Tibial artery (tissue), 4 donors: ENCODE measurements at regions not wholly inside any gene's neighbourhood (a gene's known extent, or its start where the extent isn't known, plus 50 kb on each side); places are given as distances from the start of the nearest gene placed in this dataset.

Experiments
- DNase-seq, 2 donors: peaks; one replicate each; pipeline ENCODE4 v3.0.0-alpha.2; 2019
- H3K27ac ChIP-seq, 2 donors: fragments of 200-600 bp; sonication (generic) in 1 of 2; 1 replicate in 1 of 2; 2 replicates in 1 of 2; pipeline ENCODE4 v1.5.1; 2018 to 2019; ENCODE audit warnings: mild to moderate bottlenecking in 1 of 2
- H3K27me3 ChIP-seq, 2 donors: fragments of 200-600 bp; sonication (generic) in 1 of 2; one replicate each; pipeline versions ENCODE4 v1.5.1 to v1.6.0; 2016 to 2019
- H3K36me3 ChIP-seq, 3 donors: fragments of 200-600 bp; sonication (generic) in 2 of 3; one replicate each; pipeline ENCODE4 v1.5.1; 2016 to 2019; ENCODE audit warnings: mild to moderate bottlenecking in 2 of 3
- H3K4me1 ChIP-seq, 4 donors: fragments of 200-600 bp; sonication (generic) in 2 of 4; 1 replicate in 3 of 4; 2 replicates in 1 of 4; pipeline ENCODE4 v1.5.1; 2016 to 2019
- H3K4me3 ChIP-seq, 2 donors: fragments of 200-600 bp; sonication (generic) in 1 of 2; 1 replicate in 1 of 2; 2 replicates in 1 of 2; pipeline ENCODE4 v1.5.1; 2018 to 2019; ENCODE audit warnings: mild to moderate bottlenecking in 2 of 2
- H3K9me3 ChIP-seq, 3 donors: fragments of 200-600 bp; sonication (generic) in 1 of 3; one replicate each; pipeline ENCODE4 v1.5.1; 2016 to 2019
- intact Hi-C: fragments of 100-400 bp; cut with DNase I; formaldehyde crosslinking; loops from one replicate; pipeline ENCODE4 v1.15.0; 2023; ENCODE audit warnings: low total_unique reads
- TF ChIP-seq, protein P1 (sequence below), 2 experiments: fragments of 200-600 bp in 1 of 2; fragments of 450-650 bp in 1 of 2; IDR thresholded peaks; one replicate each; pipeline ENCODE4 v1.5.1; 2017 to 2019; ENCODE audit warnings: antibody characterized with exemption in 2 of 2, mild to moderate bottlenecking in 1 of 2, moderate library complexity in 1 of 2

DNA sequence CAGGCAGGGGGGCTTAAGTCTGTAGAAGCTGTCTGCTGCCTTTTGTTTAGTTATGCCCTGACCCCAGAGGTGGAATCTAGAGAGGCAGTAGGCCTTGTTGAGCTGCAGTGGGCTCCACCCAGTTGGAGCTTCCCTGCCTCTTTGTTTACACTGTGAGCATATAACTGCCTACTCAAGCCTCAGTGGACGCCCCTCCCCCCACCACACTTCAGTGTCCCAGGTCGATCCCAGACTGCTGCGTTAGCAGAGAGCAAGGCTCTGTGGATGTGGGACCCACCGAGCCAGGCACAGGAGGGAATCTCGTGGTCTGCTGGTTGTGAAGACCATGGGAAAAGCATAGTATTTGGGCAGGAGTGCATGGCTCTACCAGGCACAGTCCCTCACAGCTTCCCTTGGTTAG is 446.8 kb upstream of the RARB start:
- no peak for DNase-seq
- Histone ChIP-seq H3K9me3 (no peaks in the 10 kb centered on the region), H3K36me3 (no peaks in the 10 kb centered on the region), H3K27ac (no peak overlapping the region), H3K4me3 (no peak overlapping the region), H3K4me1 (no peaks in the 10 kb centered on the region), H3K27me3 (no peaks in the 10 kb centered on the region)
- TF ChIP-seq, protein P1, sequence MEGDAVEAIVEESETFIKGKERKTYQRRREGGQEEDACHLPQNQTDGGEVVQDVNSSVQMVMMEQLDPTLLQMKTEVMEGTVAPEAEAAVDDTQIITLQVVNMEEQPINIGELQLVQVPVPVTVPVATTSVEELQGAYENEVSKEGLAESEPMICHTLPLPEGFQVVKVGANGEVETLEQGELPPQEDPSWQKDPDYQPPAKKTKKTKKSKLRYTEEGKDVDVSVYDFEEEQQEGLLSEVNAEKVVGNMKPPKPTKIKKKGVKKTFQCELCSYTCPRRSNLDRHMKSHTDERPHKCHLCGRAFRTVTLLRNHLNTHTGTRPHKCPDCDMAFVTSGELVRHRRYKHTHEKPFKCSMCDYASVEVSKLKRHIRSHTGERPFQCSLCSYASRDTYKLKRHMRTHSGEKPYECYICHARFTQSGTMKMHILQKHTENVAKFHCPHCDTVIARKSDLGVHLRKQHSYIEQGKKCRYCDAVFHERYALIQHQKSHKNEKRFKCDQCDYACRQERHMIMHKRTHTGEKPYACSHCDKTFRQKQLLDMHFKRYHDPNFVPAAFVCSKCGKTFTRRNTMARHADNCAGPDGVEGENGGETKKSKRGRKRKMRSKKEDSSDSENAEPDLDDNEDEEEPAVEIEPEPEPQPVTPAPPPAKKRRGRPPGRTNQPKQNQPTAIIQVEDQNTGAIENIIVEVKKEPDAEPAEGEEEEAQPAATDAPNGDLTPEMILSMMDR (IDR thresholded peaks at IDR 0.05): no peak
- intact Hi-C loops: no loop called here

DNA sequence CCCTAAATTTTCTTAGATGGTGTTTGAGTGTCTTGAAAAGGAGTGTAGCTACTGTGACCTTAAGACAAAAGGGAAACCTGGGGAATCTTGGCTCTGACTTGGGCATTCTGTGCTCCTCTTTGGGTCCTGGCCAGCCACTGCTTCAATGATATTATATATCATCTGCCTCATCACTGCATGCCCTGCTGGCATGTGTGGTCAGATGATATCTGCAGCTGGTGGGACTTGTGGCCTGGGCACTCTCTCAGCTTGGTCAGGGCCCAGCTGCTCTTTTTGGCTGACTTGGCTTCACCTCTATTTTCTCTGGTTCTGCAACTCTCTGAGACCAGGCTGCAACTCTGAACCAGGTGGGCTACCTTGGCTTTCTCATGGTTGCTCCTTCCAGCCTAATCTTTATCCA is 446.1 kb upstream of the RARB start:
- TF ChIP-seq, protein P1 (IDR thresholded peaks at IDR 0.05): no peak
- DNase-seq: no peak

GRCh38 chr3:24985668-24986067 is 442.4 kb upstream of the RARB start:
- TF ChIP-seq, protein P1 (IDR thresholded peaks at IDR 0.05): no peak
- no peaks in the 10 kb centered on the region for H3K9me3 ChIP-seq
- no peak overlapping the region for H3K27ac ChIP-seq
- H3K4me3 ChIP-seq: no peak overlapping the region
- no peak for DNase-seq
- no peaks in the 10 kb centered on the region for H3K27me3 ChIP-seq
- no peaks in the 10 kb centered on the region for H3K36me3 ChIP-seq
- intact Hi-C loops: no loop called here
- H3K4me1 ChIP-seq: no peaks in the 10 kb centered on the region

More for the DNA sequence above, 446.1 kb upstream of the RARB start:
- Histone ChIP-seq H3K36me3 (no peaks in the 10 kb centered on the region), H3K27ac (no peak overlapping the region), H3K27me3 (no peaks in the 10 kb centered on the region), H3K4me1 (no peaks in the 10 kb centered on the region), H3K4me3 (no peak overlapping the region), H3K9me3 (no peaks in the 10 kb centered on the region)
- intact Hi-C loops: no loop called here

- no peak for DNase-seq
- intact Hi-C loops: no loop called here
- no peaks in the 10 kb centered on the region for H3K36me3 ChIP-seq
- H3K4me1 ChIP-seq: no peaks in the 10 kb centered on the region
- H3K27ac ChIP-seq: no peak overlapping the region
- H3K9me3 ChIP-seq: no peaks in the 10 kb centered on the region
- H3K4me3 ChIP-seq: no peak overlapping the region
- TF ChIP-seq, protein P1 (IDR thresholded peaks at IDR 0.05): no peak
- H3K27me3 ChIP-seq: no peaks in the 10 kb centered on the region
These were observed 441.5 kb upstream of the RARB start for GRCh38 chr3:24986612-24987011.

GRCh38 chr3:24999357-24999756 is 428.7 kb upstream of the RARB start:
- DNase-seq: no peak
- H3K27ac ChIP-seq: no peak overlapping the region
- TF ChIP-seq, protein P1 (IDR thresholded peaks at IDR 0.05): no peak
- no peaks in the 10 kb centered on the region for H3K36me3 ChIP-seq
- intact Hi-C loops: no loop called here
- peaks cover 0 to 15% (median 0%) of the 10 kb centered on the region in 4 donors for H3K4me1 ChIP-seq
- H3K27me3 ChIP-seq: no peaks in the 10 kb centered on the region
- H3K4me3 ChIP-seq: no peak overlapping the region
- H3K9me3 ChIP-seq: no peaks in the 10 kb centered on the region

DNA sequence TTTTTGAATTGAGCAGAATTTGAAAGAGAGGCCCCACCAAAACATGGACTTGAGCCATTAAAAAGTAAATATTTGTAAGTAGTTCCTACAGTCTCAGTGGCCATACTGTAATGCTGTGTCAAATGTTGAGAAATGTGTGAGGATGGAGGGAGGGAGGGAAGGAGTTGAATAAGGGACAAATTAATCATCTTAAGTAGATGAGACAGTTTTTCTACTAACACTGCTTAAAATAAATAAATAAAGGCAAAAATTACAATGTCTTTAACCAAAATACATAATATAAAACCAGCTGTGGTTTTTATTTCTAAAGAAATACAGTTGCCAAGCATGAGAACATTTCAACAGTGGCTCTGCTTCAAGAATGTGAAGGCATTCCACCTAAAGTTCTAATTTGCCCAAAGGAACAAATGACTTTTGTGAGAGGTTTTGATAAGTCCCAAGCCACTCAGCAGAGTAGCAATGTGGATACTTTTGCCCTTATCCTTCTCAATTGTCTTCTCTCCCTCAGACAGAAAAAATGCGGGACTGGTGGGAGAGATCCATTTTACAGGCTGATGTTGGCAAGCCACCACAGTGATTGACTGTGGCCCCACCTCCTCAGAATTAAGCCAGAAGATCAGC is 427.0 kb upstream of the RARB start:
- Histone ChIP-seq H3K27ac (no peak overlapping the region), H3K27me3 (no peaks in the 10 kb centered on the region), H3K4me1 (peaks cover 0 to 15% (median 0%) of the 10 kb centered on the region in 4 donors), H3K4me3 (no peak overlapping the region), H3K9me3 (no peaks in the 10 kb centered on the region), H3K36me3 (no peaks in the 10 kb centered on the region)
- TF ChIP-seq, protein P1 (IDR thresholded peaks at IDR 0.05): no peak
- intact Hi-C loops: no loop called here
- no peak for DNase-seq
